ENCODE measurements at regions not wholly inside any gene's neighbourhood (a gene's known extent, or its start where the extent isn't known, plus 50 kb on each side); places are given as distances from the start of the nearest gene placed in this dataset.
A peak's percentile ranks its signal among the peaks of the same experiment; 100 is the strongest.
"Not testable (repeated sequence)": the region's sequence is repeated elsewhere in the genome, so short reads cannot be mapped to it uniquely, and the experiment has no call there.

GRCh38 chr5:164319161-164319560, 813.7 kb downstream of the MAT2B start:
- no peak for DNase-seq
- in situ Hi-C loops (cut with HindIII; ENCODE audit: low pct_ligation_motif_present, low pct_unique_long_range_greater_than_20kb, low sequenced_read_pairs): no loop called here

DNA sequence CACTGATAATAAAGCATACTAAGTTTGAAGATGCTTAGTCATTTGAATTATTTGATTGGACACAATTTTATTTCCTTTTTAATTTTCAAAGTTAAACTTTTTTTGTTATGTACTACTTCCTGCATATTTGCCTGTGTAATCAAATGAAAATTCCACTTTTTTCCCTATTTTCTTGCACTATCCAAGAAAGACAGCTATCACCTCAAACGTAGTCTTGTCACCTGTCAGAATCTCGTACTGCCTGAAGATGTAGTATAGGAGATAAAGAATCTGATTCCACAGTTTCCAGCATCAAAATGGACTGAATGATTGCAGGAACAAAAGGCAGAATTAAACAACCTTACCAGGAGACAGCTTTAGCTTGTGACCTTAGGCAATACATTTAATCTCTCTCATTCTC, 818.8 kb downstream of the MAT2B start:
- in situ Hi-C loops (cut with HindIII; ENCODE audit: low pct_ligation_motif_present, low pct_unique_long_range_greater_than_20kb, low sequenced_read_pairs): no loop called here
- no peak for DNase-seq

DNA sequence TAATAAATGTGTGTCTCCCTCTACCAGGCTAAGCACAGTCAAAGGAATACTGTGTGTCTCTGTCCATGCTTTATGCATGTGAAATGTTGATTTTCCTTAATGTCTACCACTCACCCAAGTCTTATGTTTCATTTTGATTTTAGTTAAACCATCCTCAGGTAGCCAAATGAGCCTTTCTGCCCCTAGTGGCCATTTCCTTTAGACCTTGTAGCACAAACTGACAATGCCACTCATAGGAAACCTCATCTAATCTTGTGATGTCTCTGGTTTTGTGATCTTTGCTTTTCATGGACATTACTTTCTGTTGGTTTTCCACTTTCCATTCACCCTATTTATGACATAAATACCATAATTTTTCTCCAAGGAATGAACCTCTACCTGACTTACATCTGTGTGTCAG, 820.8 kb downstream of the MAT2B start:
- in situ Hi-C loops (cut with HindIII; ENCODE audit: low pct_ligation_motif_present, low pct_unique_long_range_greater_than_20kb, low sequenced_read_pairs): no loop called here
- DNase-seq: peak; percentile 6

DNA sequence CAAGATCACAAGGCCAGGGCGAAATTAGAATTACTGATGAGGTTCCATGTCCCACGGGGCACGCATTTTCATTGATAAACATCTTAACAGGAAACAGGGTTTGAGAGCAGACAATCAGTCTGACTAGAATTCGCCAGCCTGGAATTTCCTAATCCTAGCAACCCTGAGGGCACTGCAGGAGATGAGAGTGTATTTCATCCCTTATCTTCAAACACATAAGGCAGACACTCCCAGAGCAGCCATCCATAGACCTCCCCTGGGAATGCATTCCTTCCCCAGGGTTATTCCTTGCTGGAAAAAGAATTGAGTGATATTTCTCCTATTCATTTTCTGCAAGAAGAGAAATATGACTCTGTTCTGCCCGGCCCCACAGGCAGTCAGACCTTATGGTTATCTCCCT, 821.7 kb downstream of the MAT2B start:
- DNase-seq; in situ Hi-C loops (cut with HindIII; ENCODE audit: low pct_ligation_motif_present, low pct_unique_long_range_greater_than_20kb, low sequenced_read_pairs): not testable (repeated sequence)

- in situ Hi-C loops (cut with HindIII; ENCODE audit: low pct_ligation_motif_present, low pct_unique_long_range_greater_than_20kb, low sequenced_read_pairs): no loop called here
- DNase-seq: no peak
These were observed 827.2 kb downstream of the MAT2B start for GRCh38 chr5:164332349-164333196.

GRCh38 chr5:164335837-164336236, 830.4 kb downstream of the MAT2B start:
- in situ Hi-C loops (cut with HindIII; ENCODE audit: low pct_ligation_motif_present, low pct_unique_long_range_greater_than_20kb, low sequenced_read_pairs): no loop called here
- peak; percentile 44 for DNase-seq

GRCh38 chr5:164336276-164336675, 830.9 kb downstream of the MAT2B start:
- no peak for DNase-seq
- in situ Hi-C loops (cut with HindIII; ENCODE audit: low pct_ligation_motif_present, low pct_unique_long_range_greater_than_20kb, low sequenced_read_pairs): no loop called here

DNA sequence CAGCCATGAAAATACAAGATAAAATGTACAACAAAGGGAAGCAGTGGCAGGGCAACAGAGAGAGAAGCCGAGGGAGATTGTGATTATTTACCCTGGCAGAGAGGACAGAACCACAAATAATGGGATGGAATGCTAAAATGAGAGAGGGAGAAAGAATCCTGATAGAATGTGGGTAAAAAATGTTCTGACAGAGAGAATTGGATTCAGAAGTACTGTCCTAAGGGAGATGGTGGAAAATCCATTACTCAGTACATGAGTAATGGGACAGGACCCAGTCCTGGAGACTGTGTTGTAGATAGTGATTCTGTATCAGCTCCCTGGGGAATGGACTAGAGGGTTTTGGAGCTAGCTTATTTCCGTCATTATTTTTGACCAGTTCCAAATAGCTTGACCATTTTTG, 831.5 kb downstream of the MAT2B start:
- no peak for DNase-seq
- in situ Hi-C loops (cut with HindIII; ENCODE audit: low pct_ligation_motif_present, low pct_unique_long_range_greater_than_20kb, low sequenced_read_pairs): no loop called here

- in situ Hi-C loops (cut with HindIII; ENCODE audit: low pct_ligation_motif_present, low pct_unique_long_range_greater_than_20kb, low sequenced_read_pairs): no loop called here
- DNase-seq: no peak
These were observed 835.7 kb downstream of the MAT2B start for GRCh38 chr5:164341056-164341619.

DNA sequence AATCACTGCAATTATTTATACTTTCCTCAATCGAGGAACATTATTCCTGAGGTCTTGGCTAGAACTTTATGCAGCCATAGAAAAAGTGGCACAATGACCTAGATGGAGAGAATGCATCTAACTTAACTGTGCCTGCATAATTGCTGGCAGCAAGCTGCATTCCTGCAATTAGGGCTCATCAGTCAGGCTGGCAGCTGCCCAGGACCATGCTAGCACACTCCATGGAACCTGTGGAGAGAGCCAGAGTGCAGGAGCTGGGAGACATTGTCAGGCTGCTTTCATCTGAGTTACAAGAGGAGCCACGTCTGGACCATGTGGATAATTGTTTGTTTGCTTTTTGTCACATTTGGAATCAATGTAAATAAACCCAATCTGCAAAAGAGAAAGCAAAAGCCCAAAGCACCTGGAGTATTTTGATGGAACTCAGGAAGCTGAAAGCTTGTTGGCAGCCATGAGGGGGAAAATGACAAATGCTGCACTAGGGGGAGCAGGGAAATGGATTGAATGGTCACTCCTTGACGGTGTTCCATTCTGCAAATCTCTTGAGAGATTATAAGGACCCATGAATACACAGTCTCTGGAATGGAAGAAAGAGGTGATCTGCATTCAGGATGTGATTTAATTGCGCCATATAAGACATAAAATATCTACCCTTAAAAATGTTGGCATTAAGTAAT, 839.9 kb downstream of the MAT2B start:
- in situ Hi-C loops (cut with HindIII; ENCODE audit: low pct_ligation_motif_present, low pct_unique_long_range_greater_than_20kb, low sequenced_read_pairs): no loop called here
- DNase-seq: no peak

DNA sequence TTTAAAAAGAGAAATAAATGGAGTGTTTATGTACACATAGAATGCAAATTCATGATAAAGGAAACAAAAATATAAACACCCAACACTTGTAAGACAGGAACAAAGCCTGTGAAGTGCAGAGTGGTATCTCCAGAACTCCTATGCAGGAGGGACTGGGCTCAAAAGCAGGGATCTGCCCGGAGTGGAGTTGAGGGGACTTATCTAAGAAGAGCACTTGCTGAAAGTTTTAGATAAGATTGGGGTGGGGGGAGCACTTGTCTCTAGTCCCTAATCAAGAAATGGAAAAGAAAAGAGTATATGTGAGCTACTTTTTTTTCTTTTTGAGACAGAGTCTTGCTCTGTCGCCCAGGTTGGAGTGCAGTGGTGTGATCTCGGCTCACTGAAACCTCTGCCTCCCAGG, 840.4 kb downstream of the MAT2B start:
- no peak for DNase-seq
- in situ Hi-C loops (cut with HindIII; ENCODE audit: low pct_ligation_motif_present, low pct_unique_long_range_greater_than_20kb, low sequenced_read_pairs): no loop called here

DNA sequence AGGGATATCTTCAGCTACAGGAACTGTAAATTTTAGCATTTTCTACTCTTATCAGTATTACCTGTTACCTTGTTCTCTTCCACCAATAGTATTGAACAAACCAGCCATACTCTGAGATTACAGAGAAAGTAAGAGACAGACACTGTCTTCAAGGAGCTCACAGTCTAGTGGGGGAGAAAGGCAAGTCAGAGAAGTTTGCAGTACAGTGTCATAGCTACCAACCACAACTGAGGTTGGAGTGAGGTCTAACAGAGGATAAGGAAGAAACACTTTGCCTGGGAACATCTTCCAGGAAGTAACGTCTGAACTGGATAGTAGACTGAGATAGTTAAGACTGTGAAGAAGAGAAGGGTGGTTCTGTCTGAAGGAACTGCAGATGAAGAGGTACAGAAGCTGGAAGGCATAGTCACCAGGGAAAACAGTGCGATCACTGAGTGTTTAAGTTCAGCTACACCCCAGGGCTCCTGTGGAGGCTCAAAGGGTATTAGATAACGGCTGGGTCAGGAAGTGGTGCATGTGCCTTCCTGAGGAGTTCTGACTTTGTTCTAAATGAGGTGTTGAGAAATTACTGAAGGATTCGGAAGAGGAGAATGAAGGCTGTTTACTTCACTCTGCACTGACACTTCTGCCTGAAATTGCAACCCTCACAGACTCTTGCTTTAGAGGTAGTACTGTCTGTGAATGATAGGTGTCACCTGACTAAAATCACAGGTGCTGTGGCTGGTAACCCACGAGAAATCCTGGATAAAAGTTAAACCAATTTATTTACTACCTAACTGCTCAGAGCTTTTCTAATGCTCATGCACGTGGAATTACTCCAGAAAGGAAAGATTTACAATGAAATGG, 841.6 kb downstream of the MAT2B start:
- in situ Hi-C loops (cut with HindIII; ENCODE audit: low pct_ligation_motif_present, low pct_unique_long_range_greater_than_20kb, low sequenced_read_pairs): no loop called here
- DNase-seq: no peak

- DNase-seq: no peak
- in situ Hi-C loops (cut with HindIII; ENCODE audit: low pct_ligation_motif_present, low pct_unique_long_range_greater_than_20kb, low sequenced_read_pairs): no loop called here
These were observed 844.8 kb downstream of the MAT2B start for GRCh38 chr5:164350236-164350635.

- DNase-seq: no peak
- in situ Hi-C loops (cut with HindIII; ENCODE audit: low pct_ligation_motif_present, low pct_unique_long_range_greater_than_20kb, low sequenced_read_pairs): no loop called here
These were observed 845.9 kb downstream of the MAT2B start for GRCh38 chr5:164351245-164351834.

DNA sequence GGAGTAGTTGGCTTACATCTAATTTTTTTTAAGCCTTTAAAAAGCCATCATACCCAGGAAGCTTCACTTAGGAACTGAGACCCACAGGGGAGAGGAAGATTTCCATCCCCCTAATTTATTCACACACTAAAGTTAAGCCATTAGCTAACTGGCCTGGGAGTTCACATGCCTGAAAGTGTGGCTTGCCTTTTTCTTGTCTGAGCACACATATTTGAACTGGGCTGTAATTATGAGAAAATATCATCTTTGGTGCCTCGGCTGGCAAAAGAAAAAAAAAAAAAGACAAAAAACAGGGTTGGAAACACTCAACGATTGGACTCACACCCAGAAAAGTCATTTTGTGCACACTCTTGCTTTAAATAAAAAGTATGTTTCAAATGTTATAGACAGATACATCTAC, 847.3 kb downstream of the MAT2B start:
- DNase-seq: no peak
- in situ Hi-C loops (cut with HindIII; ENCODE audit: low pct_ligation_motif_present, low pct_unique_long_range_greater_than_20kb, low sequenced_read_pairs): no loop called here

- in situ Hi-C loops (cut with HindIII; ENCODE audit: low pct_ligation_motif_present, low pct_unique_long_range_greater_than_20kb, low sequenced_read_pairs): no loop called here
- no peak for DNase-seq
These were observed 847.7 kb downstream of the MAT2B start for GRCh38 chr5:164353155-164353554.

DNA sequence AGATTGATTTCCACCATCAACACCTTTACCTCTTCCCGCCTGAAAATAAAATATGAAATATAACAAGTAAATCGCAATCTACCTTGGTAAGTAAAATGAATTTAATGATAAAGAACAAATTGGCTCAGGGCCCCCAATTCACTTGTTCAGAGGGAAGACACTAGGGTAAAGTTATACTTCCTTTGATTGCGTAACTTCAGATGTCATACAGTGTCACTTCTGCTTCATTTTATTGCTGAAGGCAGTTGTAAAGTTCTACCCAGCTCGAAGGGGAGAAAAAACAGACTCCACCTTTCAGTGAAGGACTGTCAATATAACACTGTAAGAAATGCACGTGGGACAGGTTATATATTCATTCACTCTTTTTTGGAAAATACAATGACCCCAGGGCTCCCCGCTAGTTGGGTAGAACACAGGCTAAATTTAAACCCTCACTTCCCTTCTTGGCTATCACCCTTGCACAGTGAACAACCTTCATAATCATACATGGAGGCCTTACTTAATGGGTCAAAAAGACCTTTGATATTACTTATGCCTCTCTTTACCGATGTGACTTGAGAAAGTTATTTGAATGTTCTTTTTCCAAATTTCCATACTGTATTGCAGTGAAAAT, 848.8 kb downstream of the MAT2B start:
- no peak for DNase-seq
- in situ Hi-C loops (cut with HindIII; ENCODE audit: low pct_ligation_motif_present, low pct_unique_long_range_greater_than_20kb, low sequenced_read_pairs): no loop called here

DNA sequence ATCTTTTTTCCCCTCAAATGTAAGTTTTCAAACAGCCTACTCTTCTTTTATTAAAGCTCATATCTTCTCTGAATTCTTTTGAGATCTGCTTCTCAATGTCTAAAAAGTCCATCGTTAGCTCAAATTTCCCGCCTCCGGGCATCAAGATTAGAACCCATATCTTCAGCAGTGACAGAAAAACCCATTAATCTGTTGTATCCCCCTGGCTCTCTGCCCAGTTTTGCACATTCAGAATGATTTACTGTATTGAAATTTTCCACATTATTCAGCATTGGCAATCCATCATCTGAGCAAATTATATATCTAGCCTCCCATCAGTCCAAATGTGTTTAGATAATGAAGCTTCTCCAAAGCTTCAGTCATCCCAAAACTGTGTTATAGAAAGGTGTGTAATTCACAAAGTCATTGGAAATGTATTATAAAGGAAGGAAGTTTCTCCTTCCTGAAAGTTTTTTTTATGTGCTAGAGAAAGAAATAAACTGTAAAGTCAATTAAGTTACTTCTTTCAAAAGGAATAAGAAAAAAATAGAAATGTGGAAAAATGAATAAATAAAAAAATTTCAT, 849.9 kb downstream of the MAT2B start:
- no peak for DNase-seq
- in situ Hi-C loops (cut with HindIII; ENCODE audit: low pct_ligation_motif_present, low pct_unique_long_range_greater_than_20kb, low sequenced_read_pairs): no loop called here
